Prostate gland (tissue), 2 donors: ENCODE measurements at regions not wholly inside any gene's neighbourhood (a gene's known extent, or its start where the extent isn't known, plus 50 kb on each side); places are given as distances from the start of the nearest gene placed in this dataset.

Source experiments
- POLR2AphosphoS5 ChIP-seq: sonication (generic); formaldehyde crosslinking; IDR thresholded peaks from one replicate; pipeline ENCODE4 v1.6.1; 2017; ENCODE audit warnings: antibody characterized with exemption
- TF ChIP-seq, protein P1 (sequence below), 4 experiments: fragments of 200-600 bp in 2 of 4; fragments of 450-650 bp in 2 of 4; sonication (generic) in 2 of 4; IDR thresholded peaks; 1 replicate in 3 of 4; 2 replicates in 1 of 4; pipeline ENCODE4 v1.5.1; 2016 to 2019; ENCODE audit warnings: antibody characterized with exemption in 4 of 4, mild to moderate bottlenecking in 2 of 4, moderate library complexity in 2 of 4

- TF ChIP-seq, protein P1, sequence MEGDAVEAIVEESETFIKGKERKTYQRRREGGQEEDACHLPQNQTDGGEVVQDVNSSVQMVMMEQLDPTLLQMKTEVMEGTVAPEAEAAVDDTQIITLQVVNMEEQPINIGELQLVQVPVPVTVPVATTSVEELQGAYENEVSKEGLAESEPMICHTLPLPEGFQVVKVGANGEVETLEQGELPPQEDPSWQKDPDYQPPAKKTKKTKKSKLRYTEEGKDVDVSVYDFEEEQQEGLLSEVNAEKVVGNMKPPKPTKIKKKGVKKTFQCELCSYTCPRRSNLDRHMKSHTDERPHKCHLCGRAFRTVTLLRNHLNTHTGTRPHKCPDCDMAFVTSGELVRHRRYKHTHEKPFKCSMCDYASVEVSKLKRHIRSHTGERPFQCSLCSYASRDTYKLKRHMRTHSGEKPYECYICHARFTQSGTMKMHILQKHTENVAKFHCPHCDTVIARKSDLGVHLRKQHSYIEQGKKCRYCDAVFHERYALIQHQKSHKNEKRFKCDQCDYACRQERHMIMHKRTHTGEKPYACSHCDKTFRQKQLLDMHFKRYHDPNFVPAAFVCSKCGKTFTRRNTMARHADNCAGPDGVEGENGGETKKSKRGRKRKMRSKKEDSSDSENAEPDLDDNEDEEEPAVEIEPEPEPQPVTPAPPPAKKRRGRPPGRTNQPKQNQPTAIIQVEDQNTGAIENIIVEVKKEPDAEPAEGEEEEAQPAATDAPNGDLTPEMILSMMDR (IDR thresholded peaks at IDR 0.05), result no peak
- TF ChIP-seq POLR2AphosphoS5, result no peak
Measured at GRCh38 chr6:14819001-14819400, 426.9 kb upstream of the JARID2 start.
